Keratinocyte (primary cell): ENCODE measurements at regions not wholly inside any gene's neighbourhood (a gene's known extent, or its start where the extent isn't known, plus 50 kb on each side); places are given as distances from the start of the nearest gene placed in this dataset.

ENCODE experiments used
- DNase-seq: peaks from one replicate; pipeline ENCODE4 v3.0.0-alpha.2; 2011; ENCODE audit warnings: low read depth, missing footprints, low spot score
- FAIRE-seq: peaks from 2 replicates; lab custom pipeline; 2011; peaks lifted over from hg19 to GRCh38; lab: Jason Lieb, UNC
- H2AFZ ChIP-seq: 2 replicates; pipeline ENCODE4 v1.6.0; 2012; ENCODE audit warnings: low read length, control low read depth, inconsistent platforms; ENCODE audit not compliant: control insufficient read depth
- H3K27ac ChIP-seq: 2 replicates; pipeline ENCODE4 v1.5.1; 2011; ENCODE audit warnings: low read length; ENCODE audit not compliant: control insufficient read depth, insufficient read depth
- H3K27me3 ChIP-seq: 3 replicates; pipeline ENCODE4 v1.6.0; 2011; ENCODE audit warnings: low read length; ENCODE audit not compliant: control insufficient read depth, insufficient read depth; ENCODE audit errors: extremely low read depth
- H3K36me3 ChIP-seq, 2 experiments: 2 replicates in 1 of 2; 3 replicates in 1 of 2; pipeline ENCODE4 v1.5.1; 2011; ENCODE audit warnings: low read length in 2 of 2, mild to moderate bottlenecking in 1 of 2; ENCODE audit not compliant: control insufficient read depth in 2 of 2, insufficient read depth in 2 of 2; ENCODE audit errors: extremely low read depth in 1 of 2
- H3K4me1 ChIP-seq: 3 replicates; pipeline ENCODE4 v1.5.1; 2011; ENCODE audit warnings: low read length; ENCODE audit not compliant: control insufficient read depth, insufficient read depth; ENCODE audit errors: extremely low read depth
- H3K4me2 ChIP-seq: 3 replicates; pipeline ENCODE4 v1.6.0; 2011; ENCODE audit warnings: low read depth, low read length; ENCODE audit not compliant: control insufficient read depth, insufficient read depth; ENCODE audit errors: extremely low read depth
- H3K4me3 ChIP-seq, 3 experiments: fragments of 200-600 bp in 1 of 3; sonication (generic) in 1 of 3; 2 replicates in 2 of 3; 3 replicates in 1 of 3; pipeline ENCODE4 v1.5.1; 2011 to 2016; ENCODE audit warnings: low read length in 3 of 3, mild to moderate bottlenecking in 3 of 3, control low read depth in 2 of 3, inconsistent platforms in 1 of 3, low read depth in 1 of 3, mixed read lengths in 1 of 3, mixed run types in 1 of 3, moderate library complexity in 1 of 3; ENCODE audit not compliant: control insufficient read depth in 2 of 3, insufficient read depth in 2 of 3; ENCODE audit errors: extremely low read depth in 1 of 3
- H3K79me2 ChIP-seq: 2 replicates; pipeline ENCODE4 v1.6.0; 2012; ENCODE audit warnings: low read length; ENCODE audit not compliant: control insufficient read depth, insufficient read depth
- H3K9ac ChIP-seq: 3 replicates; pipeline ENCODE4 v1.6.0; 2011; ENCODE audit warnings: low read length; ENCODE audit not compliant: control insufficient read depth, insufficient read depth; ENCODE audit errors: extremely low read depth
- H3K9me1 ChIP-seq: 3 replicates; pipeline ENCODE4 v1.6.0; 2011; ENCODE audit warnings: low read length; ENCODE audit not compliant: control insufficient read depth, insufficient read depth; ENCODE audit errors: extremely low read depth
- H3K9me3 ChIP-seq: 2 replicates; pipeline ENCODE4 v1.5.1; 2012; ENCODE audit warnings: low read depth, low read length; ENCODE audit not compliant: control insufficient read depth
- H4K20me1 ChIP-seq: 3 replicates; pipeline ENCODE4 v1.6.0; 2011; ENCODE audit warnings: low read length; ENCODE audit not compliant: control insufficient read depth, insufficient read depth; ENCODE audit errors: extremely low read depth
- CTCF ChIP-seq, 3 experiments: IDR thresholded peaks in 1 of 3; conservative IDR thresholded peaks in 1 of 3; optimal IDR thresholded peaks in 1 of 3; 2 replicates in 2 of 3; 3 replicates in 1 of 3; pipeline versions ENCODE3 to v1.5.1; 2011; ENCODE audit warnings: low read length in 3 of 3, mild to moderate bottlenecking in 3 of 3, moderate library complexity in 2 of 3, control low read depth in 1 of 3, inconsistent platforms in 1 of 3; ENCODE audit not compliant: insufficient read depth in 2 of 3; ENCODE audit errors: extremely low read depth in 1 of 3
- EZH2 ChIP-seq: IDR thresholded peaks from one replicate; pipeline ENCODE4 v1.6.1; 2012; ENCODE audit warnings: inconsistent platforms, mild to moderate bottlenecking, low read length, moderate library complexity
- dilution Hi-C: fragments of 300-500 bp; cut with MboI; formaldehyde crosslinking; loops from one replicate; pipeline ENCODE4 v1.7.0; 2020; ENCODE audit warnings: low sequenced_read_pairs; ENCODE audit not compliant: extremely low pct_ligation_motif_present

- H4K20me1 ChIP-seq: no peaks in the 10 kb centered on the region
- no peak overlapping the region for H3K4me2 ChIP-seq
- H3K9ac ChIP-seq: no peak overlapping the region
- H3K9me3 ChIP-seq: no peaks in the 10 kb centered on the region
- TF ChIP-seq EZH2 (no peak), CTCF (optimal IDR thresholded peaks at IDR 0.05 in 1 of 3, IDR thresholded peaks at IDR 0.05 in 1 of 3, conservative IDR thresholded peaks at IDR 0.05 in 1 of 3; ENCODE audit: extremely low read depth in 1 of 3, insufficient read depth in 2 of 3, low read length in 3 of 3) (no peak)
- FAIRE-seq (no peak), DNase-seq (no peak)
- no peak overlapping the region for H3K27ac ChIP-seq
- dilution Hi-C loops: no loop called here
- H3K9me1 ChIP-seq: no peaks in the 10 kb centered on the region
- H3K4me3 ChIP-seq: no peak overlapping the region
- H2AFZ ChIP-seq: no peak overlapping the region
- H3K79me2 ChIP-seq: no peaks in the 10 kb centered on the region
- no peaks in the 10 kb centered on the region for H3K36me3 ChIP-seq
- H3K4me1 ChIP-seq: peaks cover 16% of the 10 kb centered on the region
- no peaks in the 10 kb centered on the region for H3K27me3 ChIP-seq
Observed at GRCh38 chr15:92843326-92843725, 56.8 kb upstream of the CHD2 start.

- H2AFZ ChIP-seq: no peak overlapping the region
- H3K36me3 ChIP-seq: no peaks in the 10 kb centered on the region
- no peak overlapping the region for H3K9ac ChIP-seq
- H3K27me3 ChIP-seq: no peaks in the 10 kb centered on the region
- no peaks in the 10 kb centered on the region for H3K9me3 ChIP-seq
- TF ChIP-seq EZH2 (no peak), CTCF (optimal IDR thresholded peaks at IDR 0.05 in 1 of 3, IDR thresholded peaks at IDR 0.05 in 1 of 3, conservative IDR thresholded peaks at IDR 0.05 in 1 of 3; ENCODE audit: extremely low read depth in 1 of 3, insufficient read depth in 2 of 3, low read length in 3 of 3) (no peak)
- no peak for FAIRE-seq
- H3K4me3 ChIP-seq: no peak overlapping the region
- dilution Hi-C loops: no loop called here
- no peak overlapping the region for H3K4me2 ChIP-seq
- H3K4me1 ChIP-seq: peaks cover 16% of the 10 kb centered on the region
- H3K9me1 ChIP-seq: no peaks in the 10 kb centered on the region
- H3K27ac ChIP-seq: no peak overlapping the region
- no peaks in the 10 kb centered on the region for H4K20me1 ChIP-seq
- no peaks in the 10 kb centered on the region for H3K79me2 ChIP-seq
- DNase-seq: no peak
Observed at GRCh38 chr15:92843814-92844213, 56.3 kb upstream of the CHD2 start.
